ENCODE measurements at regions not wholly inside any gene's neighbourhood (a gene's known extent, or its start where the extent isn't known, plus 50 kb on each side); places are given as distances from the start of the nearest gene placed in this dataset.

GRCh38 chr1:234712891-234713305 is 102.9 kb upstream of the IRF2BP2 start:
- H3K36me3 ChIP-seq (replicated peaks in 1 of 2; ENCODE audit: control extremely low read depth in 1 of 2, control insufficient read depth in 1 of 2, extremely low read depth in 1 of 2, insufficient read depth in 2 of 2, low read length in 1 of 2): no peaks in the 10 kb centered on the region
- no peak overlapping the region for H3K4me2 ChIP-seq (replicated peaks; ENCODE audit: low read depth, low read length, poor library complexity, severe bottlenecking)
- no peak overlapping the region for H3K9ac ChIP-seq (ENCODE audit: low read length)
- TF ChIP-seq EZH2 (IDR thresholded peaks at IDR 0.05; ENCODE audit: borderline replicate concordance, insufficient read depth, low read depth, low read length, poor library complexity, severe bottlenecking) (no peak), CTCF (IDR thresholded peaks at IDR 0.05) (no peak)
- H3K9me3 ChIP-seq (ENCODE audit: control extremely low read depth in 1 of 3, control insufficient read depth in 2 of 3, insufficient read depth in 1 of 3, low read length in 2 of 3): no peaks in the 10 kb centered on the region
- Mint-ChIP-seq H3K27ac (no peak overlapping the region), H3K4me1 (no peaks in the 10 kb centered on the region), H3K27me3 (no peaks in the 10 kb centered on the region), H3K9me3 (ENCODE audit: insufficient read depth) (no peaks in the 10 kb centered on the region), H3K4me3 (no peak overlapping the region)
- no peaks in the 10 kb centered on the region for H3K27me3 ChIP-seq (replicated peaks in 1 of 4; ENCODE audit: control extremely low read depth in 1 of 4, control insufficient read depth in 3 of 4, insufficient read depth in 4 of 4, low read length in 3 of 4)
- no peak overlapping the region for H3K27ac ChIP-seq (ENCODE audit: low read length in 2 of 2)
- H3K4me1 ChIP-seq (ENCODE audit: control insufficient read depth in 2 of 2, insufficient read depth in 2 of 2, low read length in 2 of 2): no peaks in the 10 kb centered on the region
- ATAC-seq (ENCODE audit: low read depth) (no peak), DNase-seq (no peak)
- POLR2A ChIA-PET: no interaction called here
- CTCF ChIA-PET: interaction anchor here (3.8 kb wide), 1 partner anchor 11 kb away, joined by 12 read pairs; no protein-coding TSS in a partner anchor
- no peak overlapping the region for H3K4me3 ChIP-seq (ENCODE audit: control extremely low read depth in 1 of 5, extremely low read depth in 1 of 5, insufficient read depth in 1 of 5, low read depth in 2 of 5, low read length in 4 of 5)
- intact Hi-C loops (cut with micrococcal nuclease): no loop called here
- H4K20me1 ChIP-seq (ENCODE audit: control insufficient read depth, insufficient read depth, low read length, poor library complexity, severe bottlenecking): no peaks in the 10 kb centered on the region
- H2AFZ ChIP-seq (ENCODE audit: insufficient read depth, low read depth, low read length, poor library complexity, severe bottlenecking): no peak overlapping the region
- WGBS (ENCODE audit: insufficient coverage): 85% methylated on average over 5 of the region's 5 CpGs
- H3K79me2 ChIP-seq (ENCODE audit: control insufficient read depth, insufficient read depth, low read length): no peaks in the 10 kb centered on the region

- TF ChIP-seq CTCF (IDR thresholded peaks at IDR 0.05): no peak
- TF ChIP-seq EZH2 (IDR thresholded peaks at IDR 0.05; ENCODE audit: borderline replicate concordance, insufficient read depth, low read depth, low read length, poor library complexity, severe bottlenecking): no peak
- no peak for ATAC-seq (ENCODE audit: low read depth)
- Mint-ChIP-seq H3K27ac (no peak overlapping the region), H3K4me1 (no peaks in the 10 kb centered on the region), H3K27me3 (no peaks in the 10 kb centered on the region), H3K4me3 (no peak overlapping the region), H3K9me3 (ENCODE audit: insufficient read depth) (no peaks in the 10 kb centered on the region)
- Histone ChIP-seq H3K4me2 (replicated peaks; ENCODE audit: low read depth, low read length, poor library complexity, severe bottlenecking) (no peak overlapping the region), H3K9me3 (ENCODE audit: control extremely low read depth in 1 of 3, control insufficient read depth in 2 of 3, insufficient read depth in 1 of 3, low read length in 2 of 3) (no peaks in the 10 kb centered on the region), H3K79me2 (ENCODE audit: control insufficient read depth, insufficient read depth, low read length) (no peaks in the 10 kb centered on the region), H3K36me3 (replicated peaks in 1 of 2; ENCODE audit: control extremely low read depth in 1 of 2, control insufficient read depth in 1 of 2, extremely low read depth in 1 of 2, insufficient read depth in 2 of 2, low read length in 1 of 2) (no peaks in the 10 kb centered on the region), H2AFZ (ENCODE audit: insufficient read depth, low read depth, low read length, poor library complexity, severe bottlenecking) (no peak overlapping the region), H3K9ac (ENCODE audit: low read length) (no peak overlapping the region), H3K27me3 (replicated peaks in 1 of 4; ENCODE audit: control extremely low read depth in 1 of 4, control insufficient read depth in 3 of 4, insufficient read depth in 4 of 4, low read length in 3 of 4) (no peaks in the 10 kb centered on the region), H4K20me1 (ENCODE audit: control insufficient read depth, insufficient read depth, low read length, poor library complexity, severe bottlenecking) (no peaks in the 10 kb centered on the region), H3K4me1 (ENCODE audit: control insufficient read depth in 2 of 2, insufficient read depth in 2 of 2, low read length in 2 of 2) (no peaks in the 10 kb centered on the region), H3K4me3 (ENCODE audit: control extremely low read depth in 1 of 5, extremely low read depth in 1 of 5, insufficient read depth in 1 of 5, low read depth in 2 of 5, low read length in 4 of 5) (no peak overlapping the region), H3K27ac (ENCODE audit: low read length in 2 of 2) (no peak overlapping the region)
- intact Hi-C loops (cut with micrococcal nuclease): no loop called here
- ChIA-PET CTCF (interaction anchor here (0.8 kb wide), 1 partner anchor 9 kb away, joined by 3 read pairs; no protein-coding TSS in a partner anchor), POLR2A (interaction anchor here (1.0 kb wide), 1 partner anchor 10 kb away, joined by 3 read pairs; no protein-coding TSS in a partner anchor)
- no peak for DNase-seq
- 94% methylated on average over 4 of the region's 7 CpGs for WGBS (ENCODE audit: insufficient coverage)
Measured at GRCh38 chr1:234710936-234711724, 101.2 kb upstream of the IRF2BP2 start.
